K562 (cell line): ENCODE measurements at regions not wholly inside any gene's neighbourhood (a gene's known extent, or its start where the extent isn't known, plus 50 kb on each side); places are given as distances from the start of the nearest gene placed in this dataset.

Source experiments
- ATAC-seq: fragments of 200-7000 bp; cut with Tn5 transposase; 3 replicates; pipeline ENCODE4 v1.9.1; 2020; ENCODE audit warnings: moderate library complexity
- BruUV-seq: library from RNA; stranded (reverse); fragments of 400-500 nt; replicated peaks from 2 replicates; lab custom pipeline; 2021; lab: Mats Ljungman, UMichigan
- CTCF ChIA-PET: fragments of 300-600 bp; formaldehyde crosslinking; extraction: SDS; loops from one replicate; lab custom pipeline; 2021; ENCODE audit warnings: low intra/inter-chr PET ratio; lab: Yijun Ruan, JAX
- POLR2A ChIA-PET: fragments of 300-600, 350-650 bp; sonication (Branson Sonifier 250); formaldehyde crosslinking; extraction: SDS; loops from one replicate; lab custom pipeline; 2021; ENCODE audit warnings: antibody characterized with exemption, inconsistent platforms; lab: Yijun Ruan, JAX
- DNase-seq, 4 experiments: peaks; one replicate each; pipeline versions ENCODE4 v3.0.0 to v3.0.0-alpha.2; 2011 to 2018; ENCODE audit warnings: low spot score in 3 of 4, mixed read lengths in 3 of 4; ENCODE audit errors: extremely low read depth in 1 of 4
- FAIRE-seq: peaks from 2 replicates; lab custom pipeline; 2011; peaks lifted over from hg19 to GRCh38; lab: Jason Lieb, UNC
- H2AFZ ChIP-seq: 2 replicates; pipeline ENCODE4 v1.6.0; 2011; ENCODE audit warnings: low read depth, low read length, control low read depth, inconsistent platforms
- H3K27ac ChIP-seq: fragments of 200-600 bp; 3 replicates; pipeline ENCODE4 v1.8.0; 2011; ENCODE audit warnings: low read depth, mild to moderate bottlenecking, control low read depth, inconsistent platforms, low read length, moderate library complexity, mixed read lengths; ENCODE audit errors: extremely low read depth
- H3K27me3 ChIP-seq, 2 experiments: fragments of 300-600 bp in 1 of 2; 2 replicates in 1 of 2; 3 replicates in 1 of 2; pipeline versions ENCODE4 v1.6.0 to v1.8.0; 2011; ENCODE audit warnings: inconsistent platforms in 2 of 2, low read length in 2 of 2, mild to moderate bottlenecking in 1 of 2, mixed read lengths in 1 of 2, moderate library complexity in 1 of 2; ENCODE audit not compliant: control insufficient read depth in 2 of 2, insufficient read depth in 2 of 2
- H3K36me3 ChIP-seq: fragments of 300-600 bp; 3 replicates; pipeline ENCODE4 v1.8.0; 2011; ENCODE audit warnings: mild to moderate bottlenecking, low read length, inconsistent platforms; ENCODE audit not compliant: control insufficient read depth, insufficient read depth
- H3K4me1 ChIP-seq, 2 experiments: fragments of 200-600 bp in 1 of 2; replicated peaks in 1 of 2; 2 replicates in 1 of 2; 3 replicates in 1 of 2; pipeline versions ENCODE4 v1.5.1 to v1.8.0; 2011; ENCODE audit warnings: inconsistent platforms in 2 of 2, low read length in 2 of 2, mild to moderate bottlenecking in 1 of 2, mixed read lengths in 1 of 2, moderate library complexity in 1 of 2; ENCODE audit not compliant: control insufficient read depth in 2 of 2, insufficient read depth in 2 of 2
- H3K4me2 ChIP-seq: 2 replicates; pipeline ENCODE4 v1.6.1; 2011; ENCODE audit warnings: low read length, control low read depth, inconsistent platforms, mixed read lengths; ENCODE audit not compliant: insufficient read depth
- H3K4me3 ChIP-seq: fragments of 200-600 bp; sonication (generic), shearing (Covaris generic); 2 replicates; pipeline ENCODE4 v1.5.1; 2016; ENCODE audit warnings: control low read depth, inconsistent platforms
- H3K79me2 ChIP-seq: fragments of 200-600 bp; 3 replicates; pipeline ENCODE4 v1.8.0; 2011; ENCODE audit warnings: low read length, inconsistent platforms; ENCODE audit not compliant: control insufficient read depth, insufficient read depth
- H3K9ac ChIP-seq, 2 experiments: 2 replicates each; pipeline versions ENCODE4 v1.6.0 to v1.6.1; 2011; ENCODE audit warnings: low read depth in 2 of 2, low read length in 2 of 2, control low read depth in 1 of 2, inconsistent platforms in 1 of 2, mild to moderate bottlenecking in 1 of 2, mixed read lengths in 1 of 2; ENCODE audit not compliant: insufficient read depth in 1 of 2
- H3K9me1 ChIP-seq: one replicate; pipeline ENCODE4 v1.6.0; 2011; ENCODE audit warnings: inconsistent platforms, mild to moderate bottlenecking, low read length, moderate library complexity; ENCODE audit not compliant: control insufficient read depth, insufficient read depth
- H3K9me3 ChIP-seq: replicated peaks from 2 replicates; pipeline ENCODE4 v1.5.1; 2011; ENCODE audit warnings: low read depth, low read length, inconsistent platforms; ENCODE audit not compliant: control insufficient read depth, insufficient read depth
- H4K20me1 ChIP-seq: replicated peaks from 2 replicates; pipeline ENCODE4 v1.6.1; 2011; ENCODE audit warnings: low read length, inconsistent platforms, mixed read lengths; ENCODE audit not compliant: control insufficient read depth, insufficient read depth
- CBX3 ChIP-seq, 2 experiments: IDR thresholded peaks; 1 replicate in 1 of 2; 2 replicates in 1 of 2; pipeline ENCODE4 v1.6.1; 2012; ENCODE audit warnings: inconsistent platforms in 2 of 2, low read length in 2 of 2, borderline replicate concordance in 1 of 2, control low read depth in 1 of 2
- MBD1 ChIP-seq: fragments of 250-450 bp; sonication (Bioruptor Pico); IDR thresholded peaks from 2 replicates; pipeline ENCODE4 v1.8.0; 2022; ENCODE audit warnings: inconsistent platforms
- NFIC ChIP-seq: fragments of 450-650 bp; IDR thresholded peaks from 2 replicates; pipeline ENCODE4 v1.6.1; 2017; ENCODE audit warnings: mild to moderate bottlenecking, inconsistent platforms
- NONO ChIP-seq, 2 experiments: fragments of 200-400 bp in 1 of 2; fragments of 450-650 bp in 1 of 2; formaldehyde crosslinking in 1 of 2; IDR thresholded peaks; 2 replicates each; pipeline ENCODE4 v1.6.1; 2017; ENCODE audit warnings: low read depth in 2 of 2, mild to moderate bottlenecking in 2 of 2, moderate library complexity in 2 of 2, low read length in 1 of 2
- SIN3A ChIP-seq, 2 experiments: fragments of 150-350 bp in 1 of 2; IDR thresholded peaks; 2 replicates each; pipeline ENCODE4 v1.6.1; 2011 to 2016; ENCODE audit warnings: borderline replicate concordance in 2 of 2, low read depth in 2 of 2, low read length in 2 of 2, mild to moderate bottlenecking in 2 of 2, moderate library complexity in 2 of 2; ENCODE audit not compliant: control insufficient read depth in 1 of 2
- TAL1 ChIP-seq: fragments of 450-650 bp; IDR thresholded peaks from 2 replicates; pipeline ENCODE4 v1.6.1; 2016; ENCODE audit warnings: mild to moderate bottlenecking
- XRCC3 ChIP-seq: fragments of 450-650 bp; IDR thresholded peaks from 2 replicates; pipeline ENCODE4 v1.6.1; 2017; ENCODE audit warnings: mild to moderate bottlenecking, moderate library complexity
- ZNF3 ChIP-seq: fragments of 250-450 bp; sonication (Bioruptor Pico); IDR thresholded peaks from 2 replicates; pipeline ENCODE4 v1.5.0; 2021; ENCODE audit warnings: mild to moderate bottlenecking, moderate library complexity
- WGBS: fragments of 100-300 bp; shearing (Covaris generic); methylation state at CpG from one replicate; pipeline ENCODE4 v1.1.6; 2016; ENCODE audit warnings: low coverage, mixed read lengths; ENCODE audit not compliant: insufficient coverage; ENCODE audit errors: missing lambda C conversion rate; 5-methylcytosine and 5-hydroxymethylcytosine counted together
- in situ Hi-C: fragments of 300-500 bp; cut with MboI; formaldehyde crosslinking; loops from 4 replicates; pipeline ENCODE4 v1.15.0; 2018; ENCODE audit warnings: inconsistent platforms, mixed read lengths
- intact Hi-C: fragments of 100-400 bp; cut with micrococcal nuclease; formaldehyde crosslinking; loops from 2 replicates; pipeline ENCODE4 v1.14.2; 2022
- TF ChIP-seq, protein P1 (sequence below), 2 experiments: fragments of 450-650 bp; IDR thresholded peaks; 2 replicates each; pipeline ENCODE4 v1.6.1; 2016
- TF ChIP-seq, protein P2 (sequence below): fragments of 250-450 bp; sonication (Bioruptor Pico); IDR thresholded peaks from 2 replicates; pipeline ENCODE4 v1.4.0; 2020
- TF ChIP-seq, protein P3 (sequence below): fragments of 450-650 bp; IDR thresholded peaks from 2 replicates; pipeline ENCODE4 v1.6.1; 2016; ENCODE audit warnings: mild to moderate bottlenecking

DNA sequence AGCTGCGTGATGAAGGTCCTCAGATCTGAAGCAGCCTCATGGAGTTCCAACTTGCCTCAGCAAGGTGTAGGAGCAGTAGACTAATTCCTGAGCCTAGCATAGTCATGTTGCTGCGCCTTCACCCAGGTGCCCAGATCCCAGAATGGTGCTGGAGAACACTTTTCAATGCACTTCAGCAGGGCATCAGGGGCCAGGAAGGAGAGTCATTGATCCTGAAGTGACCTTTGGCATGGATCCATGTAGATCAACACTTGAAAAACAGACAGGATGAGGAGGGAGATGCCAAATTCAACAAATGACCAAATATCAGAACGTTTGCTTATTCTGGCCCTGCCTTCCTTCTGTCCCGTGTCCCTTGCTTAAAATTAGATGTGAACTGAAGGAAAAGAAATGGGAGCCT is 91.9 kb downstream of the LEPR start:
- peak overlapping the region; percentile 79; the same call in 1 of the 2 replicates for H2AFZ ChIP-seq
- no peaks in the 10 kb centered on the region for H3K27me3 ChIP-seq
- no peaks in the 10 kb centered on the region for H3K9me1 ChIP-seq
- 52% methylated on average over 4 of the region's 4 CpGs for WGBS
- H3K36me3 ChIP-seq: no peaks in the 10 kb centered on the region
- H3K27ac ChIP-seq: no peak overlapping the region; the same call in 2 of the 3 replicates
- FAIRE-seq (no peak), ATAC-seq (peak; percentile 51; the same call in 1 of the 3 replicates), DNase-seq (no peak)
- intact Hi-C loops: no loop called here
- H3K9me3 ChIP-seq: no peaks in the 10 kb centered on the region
- no peak overlapping the region for H3K9ac ChIP-seq
- H3K4me1 ChIP-seq: peaks cover 0 to 25% of the 10 kb centered on the region in 2 experiments; a peak in 2 of 5 replicates
- no peak overlapping the region; the same call in 1 of the 2 replicates for H3K4me2 ChIP-seq
- H3K4me3 ChIP-seq: no peak overlapping the region
- no TSS peak for BruUV-seq
- ChIA-PET CTCF (no interaction called here), POLR2A (interaction anchor here (1.2 kb wide), 1 partner anchor 39 kb away, joined by 3 read pairs; no protein-coding TSS in a partner anchor)
- H3K79me2 ChIP-seq: no peaks in the 10 kb centered on the region
- no peaks in the 10 kb centered on the region for H4K20me1 ChIP-seq
- in situ Hi-C loops: no loop called here
- TF ChIP-seq CBX3 (IDR thresholded peaks at IDR 0.05; ENCODE audit: borderline replicate concordance in 1 of 2, low read length in 2 of 2): no peak
- no peak for TF ChIP-seq SIN3A (IDR thresholded peaks at IDR 0.05; ENCODE audit: borderline replicate concordance in 2 of 2, control insufficient read depth in 1 of 2, low read depth in 2 of 2, low read length in 2 of 2)
- no peak for TF ChIP-seq ZNF3 (CRISPR knock-in tag)
- no peak for TF ChIP-seq MBD1
- TF ChIP-seq, protein P1, sequence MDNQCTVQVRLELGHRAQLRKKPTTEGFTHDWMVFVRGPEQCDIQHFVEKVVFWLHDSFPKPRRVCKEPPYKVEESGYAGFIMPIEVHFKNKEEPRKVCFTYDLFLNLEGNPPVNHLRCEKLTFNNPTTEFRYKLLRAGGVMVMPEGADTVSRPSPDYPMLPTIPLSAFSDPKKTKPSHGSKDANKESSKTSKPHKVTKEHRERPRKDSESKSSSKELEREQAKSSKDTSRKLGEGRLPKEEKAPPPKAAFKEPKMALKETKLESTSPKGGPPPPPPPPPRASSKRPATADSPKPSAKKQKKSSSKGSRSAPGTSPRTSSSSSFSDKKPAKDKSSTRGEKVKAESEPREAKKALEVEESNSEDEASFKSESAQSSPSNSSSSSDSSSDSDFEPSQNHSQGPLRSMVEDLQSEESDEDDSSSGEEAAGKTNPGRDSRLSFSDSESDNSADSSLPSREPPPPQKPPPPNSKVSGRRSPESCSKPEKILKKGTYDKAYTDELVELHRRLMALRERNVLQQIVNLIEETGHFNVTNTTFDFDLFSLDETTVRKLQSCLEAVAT (IDR thresholded peaks at IDR 0.05): no peak
- TF ChIP-seq TAL1: no peak
- no peak for TF ChIP-seq NONO (IDR thresholded peaks at IDR 0.05; ENCODE audit: low read depth in 2 of 2, low read length in 1 of 2)
- TF ChIP-seq, protein P2, sequence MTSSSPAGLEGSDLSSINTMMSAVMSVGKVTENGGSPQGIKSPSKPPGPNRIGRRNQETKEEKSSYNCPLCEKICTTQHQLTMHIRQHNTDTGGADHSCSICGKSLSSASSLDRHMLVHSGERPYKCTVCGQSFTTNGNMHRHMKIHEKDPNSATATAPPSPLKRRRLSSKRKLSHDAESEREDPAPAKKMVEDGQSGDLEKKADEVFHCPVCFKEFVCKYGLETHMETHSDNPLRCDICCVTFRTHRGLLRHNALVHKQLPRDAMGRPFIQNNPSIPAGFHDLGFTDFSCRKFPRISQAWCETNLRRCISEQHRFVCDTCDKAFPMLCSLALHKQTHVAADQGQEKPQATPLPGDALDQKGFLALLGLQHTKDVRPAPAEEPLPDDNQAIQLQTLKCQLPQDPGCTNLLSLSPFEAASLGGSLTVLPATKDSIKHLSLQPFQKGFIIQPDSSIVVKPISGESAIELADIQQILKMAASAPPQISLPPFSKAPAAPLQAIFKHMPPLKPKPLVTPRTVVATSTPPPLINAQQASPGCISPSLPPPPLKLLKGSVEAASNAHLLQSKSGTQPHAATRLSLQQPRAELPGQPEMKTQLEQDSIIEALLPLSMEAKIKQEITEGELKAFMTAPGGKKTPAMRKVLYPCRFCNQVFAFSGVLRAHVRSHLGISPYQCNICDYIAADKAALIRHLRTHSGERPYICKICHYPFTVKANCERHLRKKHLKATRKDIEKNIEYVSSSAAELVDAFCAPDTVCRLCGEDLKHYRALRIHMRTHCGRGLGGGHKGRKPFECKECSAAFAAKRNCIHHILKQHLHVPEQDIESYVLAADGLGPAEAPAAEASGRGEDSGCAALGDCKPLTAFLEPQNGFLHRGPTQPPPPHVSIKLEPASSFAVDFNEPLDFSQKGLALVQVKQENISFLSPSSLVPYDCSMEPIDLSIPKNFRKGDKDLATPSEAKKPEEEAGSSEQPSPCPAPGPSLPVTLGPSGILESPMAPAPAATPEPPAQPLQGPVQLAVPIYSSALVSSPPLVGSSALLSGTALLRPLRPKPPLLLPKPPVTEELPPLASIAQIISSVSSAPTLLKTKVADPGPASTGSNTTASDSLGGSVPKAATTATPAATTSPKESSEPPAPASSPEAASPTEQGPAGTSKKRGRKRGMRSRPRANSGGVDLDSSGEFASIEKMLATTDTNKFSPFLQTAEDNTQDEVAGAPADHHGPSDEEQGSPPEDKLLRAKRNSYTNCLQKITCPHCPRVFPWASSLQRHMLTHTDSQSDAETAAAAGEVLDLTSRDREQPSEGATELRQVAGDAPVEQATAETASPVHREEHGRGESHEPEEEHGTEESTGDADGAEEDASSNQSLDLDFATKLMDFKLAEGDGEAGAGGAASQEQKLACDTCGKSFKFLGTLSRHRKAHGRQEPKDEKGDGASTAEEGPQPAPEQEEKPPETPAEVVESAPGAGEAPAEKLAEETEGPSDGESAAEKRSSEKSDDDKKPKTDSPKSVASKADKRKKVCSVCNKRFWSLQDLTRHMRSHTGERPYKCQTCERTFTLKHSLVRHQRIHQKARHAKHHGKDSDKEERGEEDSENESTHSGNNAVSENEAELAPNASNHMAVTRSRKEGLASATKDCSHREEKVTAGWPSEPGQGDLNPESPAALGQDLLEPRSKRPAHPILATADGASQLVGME (CRISPR knock-in tag): no peak
- TF ChIP-seq, protein P3, sequence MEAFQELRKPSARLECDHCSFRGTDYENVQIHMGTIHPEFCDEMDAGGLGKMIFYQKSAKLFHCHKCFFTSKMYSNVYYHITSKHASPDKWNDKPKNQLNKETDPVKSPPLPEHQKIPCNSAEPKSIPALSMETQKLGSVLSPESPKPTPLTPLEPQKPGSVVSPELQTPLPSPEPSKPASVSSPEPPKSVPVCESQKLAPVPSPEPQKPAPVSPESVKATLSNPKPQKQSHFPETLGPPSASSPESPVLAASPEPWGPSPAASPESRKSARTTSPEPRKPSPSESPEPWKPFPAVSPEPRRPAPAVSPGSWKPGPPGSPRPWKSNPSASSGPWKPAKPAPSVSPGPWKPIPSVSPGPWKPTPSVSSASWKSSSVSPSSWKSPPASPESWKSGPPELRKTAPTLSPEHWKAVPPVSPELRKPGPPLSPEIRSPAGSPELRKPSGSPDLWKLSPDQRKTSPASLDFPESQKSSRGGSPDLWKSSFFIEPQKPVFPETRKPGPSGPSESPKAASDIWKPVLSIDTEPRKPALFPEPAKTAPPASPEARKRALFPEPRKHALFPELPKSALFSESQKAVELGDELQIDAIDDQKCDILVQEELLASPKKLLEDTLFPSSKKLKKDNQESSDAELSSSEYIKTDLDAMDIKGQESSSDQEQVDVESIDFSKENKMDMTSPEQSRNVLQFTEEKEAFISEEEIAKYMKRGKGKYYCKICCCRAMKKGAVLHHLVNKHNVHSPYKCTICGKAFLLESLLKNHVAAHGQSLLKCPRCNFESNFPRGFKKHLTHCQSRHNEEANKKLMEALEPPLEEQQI: 0 out of 2 replicates have a peak, but pooled peaks have one; percentile 2
- TF ChIP-seq NFIC: 0 out of 2 replicates have a peak, but pooled peaks have one; percentile 24
- no peak for TF ChIP-seq XRCC3
